Esophagus (tissue), 2 donors: ENCODE measurements at regions not wholly inside any gene's neighbourhood (a gene's known extent, or its start where the extent isn't known, plus 50 kb on each side); places are given as distances from the start of the nearest gene placed in this dataset.

Experiments
- H3K27ac ChIP-seq, 2 donors: one replicate each; pipeline ENCODE4 v1.5.1; 2013; ENCODE audit warnings: low read depth in 2 of 2, mild to moderate bottlenecking in 2 of 2, inconsistent platforms in 1 of 2, low read length in 1 of 2, moderate library complexity in 1 of 2
- H3K27me3 ChIP-seq, 2 donors: one replicate each; pipeline ENCODE4 v1.6.1; 2013; ENCODE audit warnings: low read length in 2 of 2, control low read depth in 1 of 2, mild to moderate bottlenecking in 1 of 2; ENCODE audit not compliant: insufficient read depth in 2 of 2, control insufficient read depth in 1 of 2
- H3K36me3 ChIP-seq, 2 donors: one replicate each; pipeline ENCODE4 v1.6.1; 2013; ENCODE audit warnings: low read length in 1 of 2; ENCODE audit not compliant: control insufficient read depth in 2 of 2, insufficient read depth in 2 of 2
- H3K4me1 ChIP-seq, 2 donors: one replicate each; pipeline ENCODE4 v1.6.1; 2013; ENCODE audit warnings: low read length in 1 of 2; ENCODE audit not compliant: control insufficient read depth in 2 of 2, insufficient read depth in 2 of 2
- H3K4me3 ChIP-seq, 2 donors: one replicate each; pipeline ENCODE4 v1.5.1; 2013; ENCODE audit warnings: low read length in 2 of 2, mild to moderate bottlenecking in 2 of 2, low read depth in 1 of 2, moderate library complexity in 1 of 2
- H3K9me3 ChIP-seq, 2 donors: one replicate each; pipeline ENCODE4 v1.6.1; 2013; ENCODE audit warnings: mild to moderate bottlenecking in 2 of 2, low read depth in 1 of 2, low read length in 1 of 2, moderate library complexity in 1 of 2; ENCODE audit not compliant: control insufficient read depth in 2 of 2, insufficient read depth in 1 of 2
- WGBS, 2 donors: extraction: QIAGEN DNeasy Blood & Tissue Kit; methylation state at CpG; one replicate each; pipeline ENCODE4 v1.1.7; 2013; 5-methylcytosine and 5-hydroxymethylcytosine counted together
- donor health status: healthy with polysubstance abuse.
- donor health status: Bipolar disorder and iron deficiency.

DNA sequence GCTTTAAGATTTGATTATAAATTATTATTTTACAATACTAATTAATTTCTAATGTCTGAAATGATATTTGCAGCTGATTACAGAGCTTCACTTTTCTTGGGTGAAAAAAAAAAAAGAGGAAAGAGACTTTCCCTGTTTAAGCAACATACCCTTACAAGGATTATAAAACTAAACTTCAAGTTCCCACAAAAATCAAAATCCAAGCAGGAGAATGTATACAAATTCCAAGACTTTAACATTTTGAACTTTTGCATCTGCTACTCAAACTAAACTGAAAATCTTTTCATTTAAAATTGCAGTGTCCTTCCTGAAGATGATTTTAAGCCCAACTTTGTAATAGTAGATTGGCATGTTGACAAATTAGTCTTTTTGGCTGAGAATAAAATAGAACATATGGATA is 742.4 kb upstream of the INTU start:
- H3K36me3 ChIP-seq: no peaks in the 10 kb centered on the region
- peaks cover 0 to 2% of the 10 kb centered on the region in 2 donors for H3K9me3 ChIP-seq
- no peaks in the 10 kb centered on the region for H3K4me1 ChIP-seq
- H3K27ac ChIP-seq: no peak overlapping the region
- no peak overlapping the region for H3K4me3 ChIP-seq
- H3K27me3 ChIP-seq: no peaks in the 10 kb centered on the region

- Histone ChIP-seq H3K4me3 (no peak overlapping the region), H3K4me1 (no peaks in the 10 kb centered on the region), H3K27me3 (no peaks in the 10 kb centered on the region), H3K9me3 (peaks cover 0 to 2% of the 10 kb centered on the region in 2 donors), H3K27ac (no peak overlapping the region), H3K36me3 (no peaks in the 10 kb centered on the region)
- 52 to 61% methylated on average over 3 of the region's 3 CpGs for WGBS, 2 donors
Observed at GRCh38 chr4:126890994-126891393, 741.8 kb upstream of the INTU start.

DNA sequence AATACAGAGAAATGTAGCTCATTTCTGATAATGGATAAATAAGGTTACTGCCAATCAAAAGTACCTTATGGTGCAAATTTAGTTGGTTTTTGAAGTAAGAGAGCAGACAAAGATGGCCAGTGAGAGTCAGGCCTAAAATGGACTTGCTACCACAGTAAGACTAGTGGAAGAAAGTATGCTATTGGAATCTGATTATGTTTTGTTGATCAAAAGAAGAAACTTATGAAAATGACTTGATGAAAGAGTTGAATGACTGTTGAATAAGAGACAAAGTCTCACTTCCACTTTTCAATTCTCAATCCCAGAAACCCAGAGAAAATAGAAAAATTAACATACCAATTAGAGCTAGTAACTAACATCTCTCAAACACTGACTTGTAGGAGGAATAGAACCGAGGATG is 737.8 kb upstream of the INTU start:
- WGBS, 2 donors: 88 to 91% methylated on average over 1 of the region's 1 CpG
- Histone ChIP-seq H3K9me3 (peaks cover 0 to 8% of the 10 kb centered on the region in 2 donors), H3K27me3 (no peaks in the 10 kb centered on the region), H3K4me3 (no peak overlapping the region), H3K36me3 (no peaks in the 10 kb centered on the region), H3K27ac (no peak overlapping the region), H3K4me1 (no peaks in the 10 kb centered on the region)

- H3K4me1 ChIP-seq: no peaks in the 10 kb centered on the region
- H3K9me3 ChIP-seq: peaks cover 0 to 6% of the 10 kb centered on the region in 2 donors
- no peak overlapping the region for H3K4me3 ChIP-seq
- 83 to 86% methylated on average over 2 of the region's 2 CpGs for WGBS, 2 donors
- no peaks in the 10 kb centered on the region for H3K36me3 ChIP-seq
- H3K27ac ChIP-seq: no peak overlapping the region
- H3K27me3 ChIP-seq: no peaks in the 10 kb centered on the region
Observed at GRCh38 chr4:126895988-126896570, 736.7 kb upstream of the INTU start.

GRCh38 chr4:126897038-126897437 is 735.7 kb upstream of the INTU start:
- Histone ChIP-seq H3K27ac (no peak overlapping the region), H3K4me1 (no peaks in the 10 kb centered on the region), H3K27me3 (no peaks in the 10 kb centered on the region), H3K36me3 (no peaks in the 10 kb centered on the region), H3K4me3 (no peak overlapping the region), H3K9me3 (peaks cover 0 to 6% of the 10 kb centered on the region in 2 donors)
- 77 to 89% methylated on average over 3 of the region's 3 CpGs for WGBS, 2 donors

DNA sequence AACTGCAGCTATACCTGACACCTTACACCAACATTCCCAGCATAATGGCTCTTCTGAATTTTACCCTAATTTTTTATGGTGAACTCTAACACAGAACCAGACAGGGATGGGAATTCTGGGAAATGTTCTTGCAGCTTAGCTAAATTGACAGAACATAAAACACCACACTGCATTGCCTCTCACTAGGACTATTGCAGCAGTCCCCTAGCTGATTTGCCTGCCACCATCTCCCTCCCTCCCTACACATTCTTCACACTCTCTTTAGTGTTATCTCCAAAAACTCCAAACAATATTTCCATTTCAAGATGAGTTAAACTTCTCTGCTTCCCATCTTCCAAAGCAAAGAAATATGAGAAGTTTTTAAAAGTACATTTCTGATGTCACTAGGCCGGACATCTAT is 733.9 kb upstream of the INTU start:
- H3K9me3 ChIP-seq: peaks cover 0 to 6% of the 10 kb centered on the region in 2 donors
- no peaks in the 10 kb centered on the region for H3K36me3 ChIP-seq
- H3K4me3 ChIP-seq: no peak overlapping the region
- H3K27me3 ChIP-seq: no peaks in the 10 kb centered on the region
- no peaks in the 10 kb centered on the region for H3K4me1 ChIP-seq
- no peak overlapping the region for H3K27ac ChIP-seq
- 80 to 86% methylated on average over 1 of the region's 1 CpG for WGBS, 2 donors

GRCh38 chr4:126899331-126899801 is 733.4 kb upstream of the INTU start:
- Histone ChIP-seq H3K4me3 (no peak overlapping the region), H3K9me3 (peaks cover 0 to 6% of the 10 kb centered on the region in 2 donors), H3K27ac (no peak overlapping the region), H3K27me3 (no peaks in the 10 kb centered on the region), H3K36me3 (no peaks in the 10 kb centered on the region), H3K4me1 (no peaks in the 10 kb centered on the region)
- 23 to 28% methylated on average over 2 of the region's 2 CpGs for WGBS, 2 donors

GRCh38 chr4:126906466-126906865 is 726.3 kb upstream of the INTU start:
- no peak overlapping the region for H3K4me3 ChIP-seq
- no peak overlapping the region for H3K27ac ChIP-seq
- H3K9me3 ChIP-seq: no peaks in the 10 kb centered on the region
- no peaks in the 10 kb centered on the region for H3K27me3 ChIP-seq
- H3K4me1 ChIP-seq: no peaks in the 10 kb centered on the region
- no peaks in the 10 kb centered on the region for H3K36me3 ChIP-seq
- 78 to 81% methylated on average over 3 of the region's 3 CpGs for WGBS, 2 donors

GRCh38 chr4:126907389-126907788 is 725.4 kb upstream of the INTU start:
- no peaks in the 10 kb centered on the region for H3K9me3 ChIP-seq
- H3K4me3 ChIP-seq: no peak overlapping the region
- no peaks in the 10 kb centered on the region for H3K36me3 ChIP-seq
- 67 to 83% methylated on average over 1 of the region's 1 CpG for WGBS, 2 donors
- no peaks in the 10 kb centered on the region for H3K4me1 ChIP-seq
- no peaks in the 10 kb centered on the region for H3K27me3 ChIP-seq
- no peak overlapping the region for H3K27ac ChIP-seq

- Histone ChIP-seq H3K36me3 (no peaks in the 10 kb centered on the region), H3K4me3 (no peak overlapping the region), H3K9me3 (no peaks in the 10 kb centered on the region), H3K4me1 (no peaks in the 10 kb centered on the region), H3K27ac (no peak overlapping the region), H3K27me3 (no peaks in the 10 kb centered on the region)
- 38 to 53% methylated on average over 3 of the region's 3 CpGs for WGBS, 2 donors
Observed at GRCh38 chr4:126916049-126916625, 716.6 kb upstream of the INTU start.
